ENCODE measurements at regions not wholly inside any gene's neighbourhood (a gene's known extent, or its start where the extent isn't known, plus 50 kb on each side); places are given as distances from the start of the nearest gene placed in this dataset.

- H3K4me3 ChIP-seq (ENCODE audit: low read length): no peak overlapping the region
- TF ChIP-seq, protein P1, sequence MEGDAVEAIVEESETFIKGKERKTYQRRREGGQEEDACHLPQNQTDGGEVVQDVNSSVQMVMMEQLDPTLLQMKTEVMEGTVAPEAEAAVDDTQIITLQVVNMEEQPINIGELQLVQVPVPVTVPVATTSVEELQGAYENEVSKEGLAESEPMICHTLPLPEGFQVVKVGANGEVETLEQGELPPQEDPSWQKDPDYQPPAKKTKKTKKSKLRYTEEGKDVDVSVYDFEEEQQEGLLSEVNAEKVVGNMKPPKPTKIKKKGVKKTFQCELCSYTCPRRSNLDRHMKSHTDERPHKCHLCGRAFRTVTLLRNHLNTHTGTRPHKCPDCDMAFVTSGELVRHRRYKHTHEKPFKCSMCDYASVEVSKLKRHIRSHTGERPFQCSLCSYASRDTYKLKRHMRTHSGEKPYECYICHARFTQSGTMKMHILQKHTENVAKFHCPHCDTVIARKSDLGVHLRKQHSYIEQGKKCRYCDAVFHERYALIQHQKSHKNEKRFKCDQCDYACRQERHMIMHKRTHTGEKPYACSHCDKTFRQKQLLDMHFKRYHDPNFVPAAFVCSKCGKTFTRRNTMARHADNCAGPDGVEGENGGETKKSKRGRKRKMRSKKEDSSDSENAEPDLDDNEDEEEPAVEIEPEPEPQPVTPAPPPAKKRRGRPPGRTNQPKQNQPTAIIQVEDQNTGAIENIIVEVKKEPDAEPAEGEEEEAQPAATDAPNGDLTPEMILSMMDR (conservative IDR thresholded peaks at IDR 0.05; ENCODE audit: low read length): no peak
- DNase-seq (ENCODE audit: low read depth): no peak
Observed at GRCh38 chr13:52905701-52906100, 57.3 kb upstream of the PCDH8 start.

DNA sequence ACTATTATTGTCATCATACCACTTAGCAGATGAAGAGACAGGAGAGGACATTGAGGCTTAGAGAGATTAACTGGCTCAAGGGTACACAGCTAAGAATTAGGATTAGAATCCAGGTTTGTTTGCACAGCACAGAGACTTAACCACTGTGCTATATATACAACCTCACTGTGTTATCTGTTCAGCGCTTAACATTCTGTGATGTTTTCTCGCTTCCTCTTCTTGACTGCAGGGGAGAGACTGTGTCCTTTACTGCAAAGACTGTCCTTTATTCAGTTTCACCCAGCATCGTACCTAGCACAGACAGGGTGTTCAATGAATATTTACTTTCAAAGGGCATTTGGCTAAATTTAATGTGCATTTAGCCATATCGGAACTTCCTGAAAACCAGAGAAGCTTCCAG lies 54.9 kb upstream of the PCDH8 start:
- H3K4me3 ChIP-seq (ENCODE audit: low read length): no peak overlapping the region
- DNase-seq (ENCODE audit: low read depth): no peak
- TF ChIP-seq, protein P1 (conservative IDR thresholded peaks at IDR 0.05; ENCODE audit: low read length): no peak

- no peak for DNase-seq (ENCODE audit: low read depth)
- TF ChIP-seq, protein P1 (conservative IDR thresholded peaks at IDR 0.05; ENCODE audit: low read length): no peak
- H3K4me3 ChIP-seq (ENCODE audit: low read length): no peak overlapping the region
Observed at GRCh38 chr13:52899206-52899605, 50.8 kb upstream of the PCDH8 start.

All from AG10803 (cell line).